ENCODE measurements at regions not wholly inside any gene's neighbourhood (a gene's known extent, or its start where the extent isn't known, plus 50 kb on each side); places are given as distances from the start of the nearest gene placed in this dataset.

DNA sequence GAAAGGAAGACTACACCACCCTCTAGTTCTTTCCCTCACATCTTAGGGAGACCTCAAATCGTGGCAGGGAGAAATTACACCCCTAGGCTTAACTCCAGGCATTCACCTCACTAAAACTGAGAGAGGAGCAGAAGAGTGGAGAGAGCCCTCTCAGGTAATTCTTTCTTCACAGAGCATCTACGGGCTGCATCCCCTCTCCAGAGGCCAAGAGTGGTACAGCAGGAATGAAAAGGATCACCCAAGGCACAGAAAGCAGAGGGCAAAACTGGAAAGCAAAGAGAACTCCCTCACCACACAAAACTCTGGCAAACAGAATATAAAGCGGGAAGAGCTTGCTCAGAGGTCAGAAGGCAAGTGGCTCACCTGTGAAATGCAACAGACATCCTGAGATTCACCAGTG lies 661.2 kb downstream of the TBC1D4 start:
- ATAC-seq (no peak), DNase-seq (no peak)
- WGBS (ENCODE audit: insufficient coverage, low coverage, low lambda C conversion rate, missing lambda C conversion rate), result 29% methylated on average over 3 of the region's 3 CpGs
- Histone ChIP-seq H3K4me3 (no peak overlapping the region), H3K4me1 (no peaks in the 10 kb centered on the region), H3K27ac (no peak overlapping the region), H3K36me3 (no peaks in the 10 kb centered on the region), H3K27me3 (no peaks in the 10 kb centered on the region), H3K9me3 (no peaks in the 10 kb centered on the region)
- intact Hi-C loops (cut with DNase I), result no loop called here
- TF ChIP-seq, protein P1, sequence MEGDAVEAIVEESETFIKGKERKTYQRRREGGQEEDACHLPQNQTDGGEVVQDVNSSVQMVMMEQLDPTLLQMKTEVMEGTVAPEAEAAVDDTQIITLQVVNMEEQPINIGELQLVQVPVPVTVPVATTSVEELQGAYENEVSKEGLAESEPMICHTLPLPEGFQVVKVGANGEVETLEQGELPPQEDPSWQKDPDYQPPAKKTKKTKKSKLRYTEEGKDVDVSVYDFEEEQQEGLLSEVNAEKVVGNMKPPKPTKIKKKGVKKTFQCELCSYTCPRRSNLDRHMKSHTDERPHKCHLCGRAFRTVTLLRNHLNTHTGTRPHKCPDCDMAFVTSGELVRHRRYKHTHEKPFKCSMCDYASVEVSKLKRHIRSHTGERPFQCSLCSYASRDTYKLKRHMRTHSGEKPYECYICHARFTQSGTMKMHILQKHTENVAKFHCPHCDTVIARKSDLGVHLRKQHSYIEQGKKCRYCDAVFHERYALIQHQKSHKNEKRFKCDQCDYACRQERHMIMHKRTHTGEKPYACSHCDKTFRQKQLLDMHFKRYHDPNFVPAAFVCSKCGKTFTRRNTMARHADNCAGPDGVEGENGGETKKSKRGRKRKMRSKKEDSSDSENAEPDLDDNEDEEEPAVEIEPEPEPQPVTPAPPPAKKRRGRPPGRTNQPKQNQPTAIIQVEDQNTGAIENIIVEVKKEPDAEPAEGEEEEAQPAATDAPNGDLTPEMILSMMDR (IDR thresholded peaks at IDR 0.05), result no peak
- no peak for TF ChIP-seq POLR2A (IDR thresholded peaks at IDR 0.05)

DNA sequence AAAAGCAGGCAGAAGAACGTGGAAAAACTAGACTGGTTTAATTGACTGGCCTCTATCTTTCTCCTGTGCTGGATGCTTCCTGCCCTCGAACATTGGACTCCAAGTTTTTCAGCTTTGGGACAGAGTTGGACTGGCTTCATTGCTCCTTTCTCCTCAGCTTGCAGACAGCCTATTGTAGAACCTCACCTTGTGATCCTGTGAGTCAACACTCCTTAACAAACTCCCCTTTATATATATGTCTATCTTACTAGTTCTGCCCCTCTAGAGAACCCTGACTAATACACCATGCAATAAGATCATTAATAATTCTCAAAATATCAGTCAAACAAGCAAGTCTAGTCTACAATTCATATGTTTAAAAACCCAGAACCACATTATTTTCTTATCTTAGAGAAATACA lies 662.4 kb downstream of the TBC1D4 start:
- H3K27ac ChIP-seq, result no peak overlapping the region
- H3K9me3 ChIP-seq, result no peaks in the 10 kb centered on the region
- ATAC-seq, result no peak
- H3K36me3 ChIP-seq, result no peaks in the 10 kb centered on the region
- intact Hi-C loops (cut with DNase I), result no loop called here
- no peak for TF ChIP-seq POLR2A (IDR thresholded peaks at IDR 0.05)
- TF ChIP-seq, protein P1 (IDR thresholded peaks at IDR 0.05), result no peak
- 52% methylated on average over 2 of the region's 2 CpGs for WGBS (ENCODE audit: insufficient coverage, low coverage, low lambda C conversion rate, missing lambda C conversion rate)
- no peak for DNase-seq
- H3K4me1 ChIP-seq, result no peaks in the 10 kb centered on the region
- no peaks in the 10 kb centered on the region for H3K27me3 ChIP-seq
- H3K4me3 ChIP-seq, result no peak overlapping the region

DNA sequence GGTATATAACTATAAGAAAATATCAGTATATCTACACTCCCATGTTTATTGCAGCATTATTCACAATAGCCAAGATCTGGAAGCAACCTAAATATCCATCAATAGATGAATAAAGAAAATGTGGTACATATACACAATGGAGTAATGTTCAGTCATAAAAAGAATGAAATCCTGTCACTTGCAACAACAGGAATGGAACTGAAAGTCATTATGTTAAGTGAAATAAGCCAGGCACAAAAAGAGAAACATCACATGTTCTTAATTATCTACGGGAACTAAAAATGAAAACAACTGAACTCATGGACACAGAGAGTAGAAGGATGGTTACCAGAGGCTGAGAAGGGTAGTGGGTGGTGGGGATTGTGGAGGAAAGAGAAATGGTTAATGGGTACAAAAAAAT lies 665.2 kb downstream of the TBC1D4 start:
- intact Hi-C loops (cut with DNase I), result no loop called here
- TF ChIP-seq, protein P1 (IDR thresholded peaks at IDR 0.05), result no peak
- TF ChIP-seq POLR2A (IDR thresholded peaks at IDR 0.05), result no peak
- WGBS (ENCODE audit: insufficient coverage, low coverage, low lambda C conversion rate, missing lambda C conversion rate), result 69% methylated on average over 1 of the region's 1 CpG

DNA sequence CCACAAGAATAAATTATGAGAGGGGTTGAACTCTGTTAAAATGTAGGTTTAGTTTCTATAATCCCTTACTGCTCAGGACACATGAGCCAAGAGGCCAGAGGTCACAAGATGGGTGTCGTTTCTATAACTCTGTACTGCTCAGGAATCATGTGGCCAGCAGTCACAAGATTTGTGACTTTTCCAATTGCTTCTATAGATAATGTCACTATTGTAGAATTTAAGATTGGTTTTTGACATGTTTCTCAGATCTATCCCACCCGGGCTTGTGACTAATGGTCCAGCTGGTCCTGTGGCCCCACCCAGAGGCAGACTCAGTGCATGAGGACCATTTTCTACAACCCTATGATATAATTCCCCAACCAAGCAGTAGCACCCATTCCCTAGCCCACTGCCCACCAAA lies 662.0 kb upstream of the KLF12 start:
- WGBS (ENCODE audit: insufficient coverage, low coverage, low lambda C conversion rate, missing lambda C conversion rate), result 65% methylated on average over 2 of the region's 2 CpGs
- intact Hi-C loops (cut with DNase I), result no loop called here
- Histone ChIP-seq H3K27me3 (no peaks in the 10 kb centered on the region), H3K4me3 (no peak overlapping the region), H3K27ac (no peak overlapping the region), H3K4me1 (no peaks in the 10 kb centered on the region), H3K9me3 (no peaks in the 10 kb centered on the region), H3K36me3 (no peaks in the 10 kb centered on the region)
- ATAC-seq (no peak), DNase-seq (no peak)
- TF ChIP-seq, protein P1 (IDR thresholded peaks at IDR 0.05), result no peak
- no peak for TF ChIP-seq POLR2A (IDR thresholded peaks at IDR 0.05)

More for the DNA sequence above, 665.2 kb downstream of the TBC1D4 start:
- Histone ChIP-seq H3K27ac (no peak overlapping the region), H3K4me1 (no peaks in the 10 kb centered on the region), H3K27me3 (no peaks in the 10 kb centered on the region), H3K9me3 (no peaks in the 10 kb centered on the region), H3K4me3 (no peak overlapping the region), H3K36me3 (no peaks in the 10 kb centered on the region)
- DNase-seq, result no peak
- ATAC-seq, result no peak

DNA sequence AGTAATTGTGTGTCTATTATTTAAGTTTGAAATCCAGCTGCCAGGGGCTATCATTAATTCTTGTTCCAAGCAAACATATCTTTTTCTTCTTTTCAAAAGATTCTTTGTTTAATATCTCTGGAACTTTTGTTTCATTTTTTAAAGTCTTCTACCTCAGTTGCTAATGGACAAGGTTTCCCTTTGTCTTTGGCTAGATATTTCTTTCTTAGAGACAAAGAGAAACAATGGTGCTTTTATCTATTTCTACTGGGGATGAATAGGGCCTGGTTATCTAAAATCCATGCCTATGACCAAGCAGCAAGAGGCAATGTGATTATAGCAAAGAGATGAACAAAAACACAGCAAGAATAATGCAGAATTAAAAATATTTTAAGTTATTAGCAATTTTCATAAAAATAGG lies 661.3 kb upstream of the KLF12 start:
- Histone ChIP-seq H3K4me3 (no peak overlapping the region), H3K4me1 (no peaks in the 10 kb centered on the region), H3K9me3 (no peaks in the 10 kb centered on the region), H3K36me3 (no peaks in the 10 kb centered on the region), H3K27ac (no peak overlapping the region), H3K27me3 (no peaks in the 10 kb centered on the region)
- ATAC-seq (no peak), DNase-seq (no peak)
- TF ChIP-seq POLR2A (IDR thresholded peaks at IDR 0.05), result no peak
- TF ChIP-seq, protein P1 (IDR thresholded peaks at IDR 0.05), result no peak
- intact Hi-C loops (cut with DNase I), result no loop called here
